Spinal cord (tissue), 9 donors: ENCODE measurements at regions not wholly inside any gene's neighbourhood (a gene's known extent, or its start where the extent isn't known, plus 50 kb on each side); places are given as distances from the start of the nearest gene placed in this dataset.
"Not testable (repeated sequence)": the region's sequence is repeated elsewhere in the genome, so short reads cannot be mapped to it uniquely, and the experiment has no call there.

Source experiments
- DNase-seq, 6 donors: peaks; one replicate each; pipeline versions ENCODE4 v3.0.0 to v3.0.0-alpha.2; 2013 to 2015; ENCODE audit warnings: low spot score in 6 of 6, low read depth in 4 of 6
- H3K27ac ChIP-seq: one replicate; pipeline ENCODE4 v1.5.1; 2013; ENCODE audit warnings: low read depth, low read length, control low read depth
- H3K27me3 ChIP-seq: one replicate; pipeline ENCODE4 v1.6.1; 2013; ENCODE audit warnings: low read length; ENCODE audit not compliant: control insufficient read depth, insufficient read depth
- H3K36me3 ChIP-seq: one replicate; pipeline ENCODE4 v1.6.1; 2013; ENCODE audit warnings: low read length; ENCODE audit not compliant: control insufficient read depth, insufficient read depth
- H3K4me1 ChIP-seq: one replicate; pipeline ENCODE4 v1.6.1; 2013; ENCODE audit warnings: low read length; ENCODE audit not compliant: control insufficient read depth, insufficient read depth
- H3K4me3 ChIP-seq: one replicate; pipeline ENCODE4 v1.5.1; 2013; ENCODE audit warnings: low read depth, low read length, control low read depth
- H3K9me3 ChIP-seq: one replicate; pipeline ENCODE4 v1.6.1; 2013; ENCODE audit warnings: low read length; ENCODE audit not compliant: control insufficient read depth, insufficient read depth
- WGBS: methylation state at CpG from one replicate; pipeline ENCODE4 v1.1.5; 2013; ENCODE audit warnings: missing lambda C conversion rate; ENCODE audit not compliant: insufficient coverage; 5-methylcytosine and 5-hydroxymethylcytosine counted together
- donor health status: healthy.

- WGBS = 100% methylated on average over 4 of the region's 4 CpGs
- Histone ChIP-seq H3K9me3 (peaks cover 7% of the 10 kb centered on the region), H3K27ac (no peak overlapping the region), H3K27me3 (no peaks in the 10 kb centered on the region), H3K36me3 (no peaks in the 10 kb centered on the region), H3K4me1 (no peaks in the 10 kb centered on the region), H3K4me3 (no peak overlapping the region)
- no peak for DNase-seq
These were observed 241.0 kb upstream of the MSX2 start for GRCh38 chr5:174483411-174483810.

- no peak for DNase-seq
- WGBS = 98% methylated on average over 3 of the region's 3 CpGs
- Histone ChIP-seq H3K36me3 (no peaks in the 10 kb centered on the region), H3K27ac (no peak overlapping the region), H3K4me1 (peaks cover 6% of the 10 kb centered on the region), H3K4me3 (no peak overlapping the region), H3K27me3 (no peaks in the 10 kb centered on the region), H3K9me3 (peaks cover 2% of the 10 kb centered on the region)
These were observed 235.2 kb upstream of the MSX2 start for GRCh38 chr5:174489215-174489614.

- no peak for DNase-seq
- Histone ChIP-seq H3K4me3 (no peak overlapping the region), H3K9me3 (no peaks in the 10 kb centered on the region), H3K4me1 (peaks cover 6% of the 10 kb centered on the region), H3K36me3 (no peaks in the 10 kb centered on the region), H3K27ac (no peak overlapping the region), H3K27me3 (no peaks in the 10 kb centered on the region)
- 94% methylated on average over 8 of the region's 9 CpGs for WGBS
These were observed 234.3 kb upstream of the MSX2 start for GRCh38 chr5:174489920-174490597.

- Histone ChIP-seq H3K4me3 (no peak overlapping the region), H3K9me3 (no peaks in the 10 kb centered on the region), H3K27me3 (no peaks in the 10 kb centered on the region), H3K27ac (no peak overlapping the region), H3K4me1 (peaks cover 6% of the 10 kb centered on the region), H3K36me3 (no peaks in the 10 kb centered on the region)
- no peak for DNase-seq
- WGBS = 58% methylated on average over 3 of the region's 4 CpGs
These were observed 233.7 kb upstream of the MSX2 start for GRCh38 chr5:174490728-174491127.

GRCh38 chr5:174491265-174491664, 233.1 kb upstream of the MSX2 start:
- Histone ChIP-seq H3K27ac (no peak overlapping the region), H3K27me3 (no peaks in the 10 kb centered on the region), H3K9me3 (no peaks in the 10 kb centered on the region), H3K4me1 (peaks cover 6% of the 10 kb centered on the region), H3K4me3 (no peak overlapping the region), H3K36me3 (no peaks in the 10 kb centered on the region)
- WGBS = 94% methylated on average over 2 of the region's 5 CpGs
- no peak for DNase-seq

GRCh38 chr5:174491761-174492350, 232.5 kb upstream of the MSX2 start:
- DNase-seq = no peak
- no peak overlapping the region for H3K4me3 ChIP-seq
- H3K9me3 ChIP-seq = no peaks in the 10 kb centered on the region
- H3K27me3 ChIP-seq = no peaks in the 10 kb centered on the region
- no peaks in the 10 kb centered on the region for H3K36me3 ChIP-seq
- WGBS = 80% methylated on average over 2 of the region's 4 CpGs
- no peak overlapping the region for H3K27ac ChIP-seq
- H3K4me1 ChIP-seq = peaks cover 6% of the 10 kb centered on the region

- WGBS = 64% methylated on average over 2 of the region's 7 CpGs
- DNase-seq = peak in 2 of 6 donors; percentile 52 to 65
- H3K27me3 ChIP-seq = no peaks in the 10 kb centered on the region
These were observed 230.9 kb upstream of the MSX2 start for GRCh38 chr5:174493530-174493929.

GRCh38 chr5:174497939-174498338, 226.4 kb upstream of the MSX2 start:
- H3K4me1 ChIP-seq, H3K4me3 ChIP-seq, DNase-seq, H3K27ac ChIP-seq, H3K36me3 ChIP-seq, H3K9me3 ChIP-seq, H3K27me3 ChIP-seq: not testable (repeated sequence)
- WGBS = 93% methylated on average over 2 of the region's 3 CpGs

More at GRCh38 chr5:174493530-174493929, 230.9 kb upstream of the MSX2 start:
- Histone ChIP-seq H3K4me1 (peaks cover 6% of the 10 kb centered on the region), H3K9me3 (peaks cover 3% of the 10 kb centered on the region), H3K36me3 (no peaks in the 10 kb centered on the region), H3K4me3 (no peak overlapping the region), H3K27ac (no peak overlapping the region)

- not testable (repeated sequence) for H3K27ac ChIP-seq, H3K9me3 ChIP-seq, H3K4me1 ChIP-seq, H3K4me3 ChIP-seq, H3K27me3 ChIP-seq, H3K36me3 ChIP-seq, DNase-seq
- 83% methylated on average over 3 of the region's 4 CpGs for WGBS
These were observed 225.8 kb upstream of the MSX2 start for GRCh38 chr5:174498575-174498974.

GRCh38 chr5:174500636-174501035, 223.7 kb upstream of the MSX2 start:
- WGBS = 57% methylated on average over 1 of the region's 5 CpGs
- Histone ChIP-seq H3K36me3 (no peaks in the 10 kb centered on the region), H3K4me3 (no peak overlapping the region), H3K27ac (no peak overlapping the region), H3K27me3 (no peaks in the 10 kb centered on the region), H3K9me3 (peaks cover 6% of the 10 kb centered on the region), H3K4me1 (peaks cover 5% of the 10 kb centered on the region)
- DNase-seq = no peak
